CD4-positive, alpha-beta T cell treated with Interleukin-6 for 4 hours (primary cell): ENCODE measurements at regions not wholly inside any gene's neighbourhood (a gene's known extent, or its start where the extent isn't known, plus 50 kb on each side); places are given as distances from the start of the nearest gene placed in this dataset.

Experiments
- DNase-seq: peaks from one replicate; pipeline ENCODE4 v3.0.0-alpha.2; 2020; ENCODE audit warnings: mixed read lengths

GRCh38 chr18:22325396-22325795 is 92.3 kb downstream of the CTAGE1 start:
- no peak for DNase-seq

- no peak for DNase-seq
Measured at GRCh38 chr18:22324191-22325131, 93.3 kb downstream of the CTAGE1 start.

GRCh38 chr18:22322243-22322691 is 95.4 kb downstream of the CTAGE1 start:
- DNase-seq = no peak

- DNase-seq = no peak
Measured at GRCh38 chr18:22320771-22321170, 96.9 kb downstream of the CTAGE1 start.

- no peak for DNase-seq
Measured at GRCh38 chr18:22320155-22320554, 97.6 kb downstream of the CTAGE1 start.

- DNase-seq = no peak
Measured at GRCh38 chr18:22318745-22319407, 98.8 kb downstream of the CTAGE1 start.

GRCh38 chr18:22314420-22314819 is 103.3 kb downstream of the CTAGE1 start:
- DNase-seq = no peak

GRCh38 chr18:22314001-22314400 is 103.7 kb downstream of the CTAGE1 start:
- DNase-seq = no peak

GRCh38 chr18:22311301-22311700 is 106.4 kb downstream of the CTAGE1 start:
- no peak for DNase-seq

GRCh38 chr18:22309191-22309590 is 108.5 kb downstream of the CTAGE1 start:
- no peak for DNase-seq

GRCh38 chr18:22307528-22307927 is 110.2 kb downstream of the CTAGE1 start:
- no peak for DNase-seq

GRCh38 chr18:22303927-22304326 is 113.8 kb downstream of the CTAGE1 start:
- no peak for DNase-seq

- no peak for DNase-seq
Measured at GRCh38 chr18:22302144-22302543, 115.6 kb downstream of the CTAGE1 start.

- no peak for DNase-seq
Measured at GRCh38 chr18:22300665-22301636, 116.8 kb downstream of the CTAGE1 start.

GRCh38 chr18:22297008-22297407 is 120.7 kb downstream of the CTAGE1 start:
- DNase-seq = no peak

- no peak for DNase-seq
Measured at GRCh38 chr18:22296304-22296703, 121.4 kb downstream of the CTAGE1 start.

GRCh38 chr18:22293417-22293816 is 124.0 kb downstream of the GATA6 start:
- DNase-seq = no peak

GRCh38 chr18:22290004-22290403 is 120.6 kb downstream of the GATA6 start:
- no peak for DNase-seq

- no peak for DNase-seq
Measured at GRCh38 chr18:22286585-22286984, 117.2 kb downstream of the GATA6 start.

GRCh38 chr18:22285361-22286140 is 116.2 kb downstream of the GATA6 start:
- DNase-seq = no peak

GRCh38 chr18:22284581-22285360 is 115.4 kb downstream of the GATA6 start:
- no peak for DNase-seq
